ENCODE measurements at regions not wholly inside any gene's neighbourhood (a gene's known extent, or its start where the extent isn't known, plus 50 kb on each side); places are given as distances from the start of the nearest gene placed in this dataset.

GRCh38 chrX:97673135-97673534 is 789.4 kb downstream of the RPA4 start:
- TF ChIP-seq CTCF (conservative IDR thresholded peaks at IDR 0.05; ENCODE audit: low read depth, low read length) (no peak), POLR2A (IDR thresholded peaks at IDR 0.05; ENCODE audit: low read depth, low read length) (no peak), USF2 (IDR thresholded peaks at IDR 0.05; ENCODE audit: low read depth, low read length) (no peak), NFE2L2 (IDR thresholded peaks at IDR 0.05; ENCODE audit: low read depth, low read length) (no peak), FOS (IDR thresholded peaks at IDR 0.05; ENCODE audit: low read depth, low read length) (no peak), RAD21 (IDR thresholded peaks at IDR 0.05; ENCODE audit: low read length) (no peak), MXI1 (IDR thresholded peaks at IDR 0.05; ENCODE audit: borderline replicate concordance, low read depth, low read length) (no peak), RCOR1 (IDR thresholded peaks at IDR 0.05; ENCODE audit: insufficient replicate concordance, low read length) (no peak), RFX5 (IDR thresholded peaks at IDR 0.05; ENCODE audit: low read depth, low read length) (no peak), SMC3 (IDR thresholded peaks at IDR 0.05; ENCODE audit: low read depth, low read length) (no peak), BHLHE40 (IDR thresholded peaks at IDR 0.05; ENCODE audit: low read depth, low read length) (no peak), MAFK (IDR thresholded peaks at IDR 0.05; ENCODE audit: low read depth, low read length) (no peak), CHD1 (IDR thresholded peaks at IDR 0.05; ENCODE audit: low read depth, low read length) (no peak), CEBPB (IDR thresholded peaks at IDR 0.05; ENCODE audit: low read depth, low read length) (no peak)
